ELF-1 (cell line): ENCODE measurements at regions not wholly inside any gene's neighbourhood (a gene's known extent, or its start where the extent isn't known, plus 50 kb on each side); places are given as distances from the start of the nearest gene placed in this dataset.
"Not testable (repeated sequence)": the region's sequence is repeated elsewhere in the genome, so short reads cannot be mapped to it uniquely, and the experiment has no call there.

Experiments used
- DNase-seq: peaks from one replicate; pipeline ENCODE4 v3.0.0-alpha.2; 2016; ENCODE audit warnings: low read depth, low spot score

- DNase-seq: no peak
These were observed 52.9 kb upstream of the HDDC2 start for GRCh38 chr6:125354649-125355048.

DNA sequence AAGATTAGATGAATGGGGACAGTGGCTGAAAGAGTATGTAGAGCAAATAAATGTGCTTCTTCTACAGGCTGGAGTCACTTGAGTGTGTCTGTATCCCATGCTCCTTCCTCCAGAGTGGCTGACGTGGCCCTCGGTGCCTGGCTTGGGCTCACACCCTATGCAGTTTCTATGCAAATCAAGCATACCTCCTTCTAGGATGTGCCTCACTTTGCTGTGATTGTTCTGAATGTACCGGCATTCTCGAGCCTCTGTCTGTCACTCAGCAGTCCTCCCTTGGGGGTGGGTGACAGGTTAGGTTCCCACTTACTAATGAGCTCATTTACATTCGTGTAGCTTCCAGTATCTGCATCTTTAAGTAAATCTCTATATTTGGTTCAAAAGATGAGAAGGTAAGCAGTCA, 55.1 kb upstream of the HDDC2 start:
- DNase-seq: peak; percentile 51

GRCh38 chr6:125357515-125358256, 55.9 kb upstream of the HDDC2 start:
- DNase-seq: no peak

DNA sequence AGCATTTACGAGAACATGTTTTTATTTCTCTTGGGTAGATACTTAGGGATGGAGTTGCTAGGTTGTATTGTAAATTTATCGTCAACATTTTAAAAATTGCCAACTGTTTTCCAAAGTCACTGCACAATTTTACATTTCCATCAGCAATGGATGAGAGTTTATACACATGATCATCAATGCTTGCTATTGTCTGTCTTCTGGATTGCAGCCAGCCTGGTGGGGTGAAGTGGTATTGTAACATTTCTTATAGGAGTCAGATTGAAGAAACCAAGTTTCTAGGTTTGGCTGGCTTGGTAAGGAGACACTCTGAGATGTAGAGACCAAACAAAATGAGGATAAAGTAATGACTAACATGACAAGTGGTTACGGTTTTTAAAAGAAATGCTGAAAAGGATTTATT, 57.1 kb upstream of the HDDC2 start:
- DNase-seq: no peak

DNA sequence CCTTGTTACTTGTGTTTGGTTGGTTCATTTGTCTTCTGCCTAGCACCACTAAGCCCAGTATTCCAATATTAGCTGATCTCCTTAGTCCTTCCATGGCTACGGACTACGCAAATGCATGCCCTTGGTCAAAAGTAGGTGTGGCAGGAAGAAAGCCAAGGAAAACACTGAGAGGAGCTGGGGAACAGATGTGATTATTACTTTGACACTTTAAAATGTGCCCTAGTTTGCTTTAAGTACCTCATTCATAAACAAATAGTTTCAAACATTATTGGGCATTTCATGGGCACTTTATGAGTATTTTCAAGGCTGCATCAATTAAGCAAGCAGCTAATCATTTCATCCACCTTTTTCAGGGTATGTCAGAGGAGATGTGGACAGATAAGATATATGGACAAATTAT, 60.1 kb upstream of the HDDC2 start:
- DNase-seq: no peak

GRCh38 chr6:125363039-125363823, 61.5 kb upstream of the HDDC2 start:
- DNase-seq: peak; percentile 89

DNA sequence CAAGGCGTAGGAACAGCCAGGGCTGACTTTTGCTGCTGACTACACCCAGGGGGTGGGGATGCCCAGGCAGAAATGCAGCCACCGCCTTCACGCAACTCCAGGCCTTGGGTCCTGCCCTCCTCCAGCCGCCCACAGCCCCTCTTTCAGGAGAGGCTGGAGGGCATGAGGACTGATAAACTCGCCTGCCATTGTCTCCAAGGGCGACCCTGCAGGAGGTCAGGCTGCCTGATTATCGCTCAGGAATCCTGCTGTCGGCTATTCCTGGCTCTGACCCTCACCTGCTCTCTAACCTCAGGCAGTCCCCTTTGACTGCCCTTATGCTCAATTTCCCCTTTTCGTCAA, 62.0 kb upstream of the HDDC2 start:
- DNase-seq: peak; percentile 96

- DNase-seq: no peak
These were observed 63.5 kb upstream of the HDDC2 start for GRCh38 chr6:125365230-125365629.

DNA sequence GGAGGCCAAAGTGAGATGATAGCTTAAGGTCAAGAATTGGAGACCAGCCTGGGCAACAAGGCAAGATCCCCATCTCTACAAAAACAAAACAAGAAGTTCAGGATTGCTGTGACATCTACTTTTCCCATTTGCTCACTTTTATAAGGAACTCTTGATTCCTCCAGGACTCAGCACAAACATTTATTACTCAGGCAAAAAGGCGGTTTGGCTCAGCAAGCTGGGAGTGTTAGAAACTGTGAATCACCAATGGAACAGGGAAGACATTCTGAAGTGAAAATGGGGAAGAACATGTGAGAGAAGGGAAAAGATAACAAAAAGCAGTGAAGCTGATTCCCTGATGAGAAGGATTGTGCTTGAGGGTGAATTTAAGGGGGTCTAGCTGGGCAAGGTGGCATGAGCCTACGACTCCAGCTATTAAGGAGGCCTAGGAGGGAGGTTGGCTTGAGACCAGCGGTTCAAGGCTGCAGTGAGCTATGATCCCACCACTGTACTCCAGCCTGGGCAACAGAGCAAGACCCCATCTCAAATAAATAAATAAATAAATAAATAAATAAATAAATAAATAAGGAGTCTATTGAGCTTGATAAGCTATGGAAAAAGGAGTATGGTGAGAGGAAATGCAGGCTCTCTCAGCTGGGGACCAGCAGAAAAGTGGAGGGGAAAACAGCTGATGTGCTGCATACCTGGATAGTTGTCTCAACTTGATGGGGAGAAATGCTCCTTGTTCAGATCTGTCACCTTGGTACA, 65.4 kb upstream of the HDDC2 start:
- DNase-seq: no peak

GRCh38 chr6:125370343-125370742, 68.6 kb upstream of the HDDC2 start:
- no peak for DNase-seq

GRCh38 chr6:125375013-125375412, 73.2 kb upstream of the HDDC2 start:
- DNase-seq: no peak

DNA sequence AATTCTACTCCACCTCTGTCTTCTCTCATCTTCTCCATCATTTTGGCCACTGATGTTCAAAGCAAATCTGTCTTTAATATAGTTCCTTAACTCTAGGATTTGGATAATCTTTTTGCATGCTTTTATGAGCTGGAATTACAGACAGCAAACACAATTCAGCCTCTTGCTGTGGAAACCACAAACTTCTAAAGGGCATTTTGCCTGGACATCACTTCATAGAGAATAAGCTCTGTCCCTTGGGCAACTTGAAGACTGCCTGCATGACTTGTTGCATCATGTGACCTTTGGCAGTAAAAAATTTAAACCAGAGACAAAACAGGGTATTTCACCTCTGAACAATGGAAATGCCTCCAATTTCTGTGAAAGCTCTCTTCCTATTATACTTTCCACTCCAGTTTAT, 74.1 kb upstream of the HDDC2 start:
- DNase-seq: no peak

DNA sequence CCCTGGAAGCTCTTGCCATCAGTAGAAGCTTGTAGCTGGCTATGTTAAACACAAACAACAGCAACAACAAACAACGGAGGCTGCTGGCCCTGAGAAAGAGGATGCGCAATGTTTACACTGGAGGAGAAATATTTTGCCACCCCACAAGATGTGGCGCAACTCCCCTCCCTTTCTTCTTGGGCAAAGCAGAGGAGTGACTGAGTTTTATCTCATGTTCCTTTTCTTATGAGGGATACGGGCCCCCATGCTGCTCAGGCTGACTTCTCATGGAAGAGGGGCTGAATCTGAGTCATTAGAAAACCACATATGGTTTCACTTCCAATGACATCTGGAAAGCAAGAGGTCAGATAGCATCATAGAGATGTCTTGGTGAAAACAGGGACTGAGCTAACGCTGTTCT, 75.9 kb upstream of the HDDC2 start:
- DNase-seq: no peak

DNA sequence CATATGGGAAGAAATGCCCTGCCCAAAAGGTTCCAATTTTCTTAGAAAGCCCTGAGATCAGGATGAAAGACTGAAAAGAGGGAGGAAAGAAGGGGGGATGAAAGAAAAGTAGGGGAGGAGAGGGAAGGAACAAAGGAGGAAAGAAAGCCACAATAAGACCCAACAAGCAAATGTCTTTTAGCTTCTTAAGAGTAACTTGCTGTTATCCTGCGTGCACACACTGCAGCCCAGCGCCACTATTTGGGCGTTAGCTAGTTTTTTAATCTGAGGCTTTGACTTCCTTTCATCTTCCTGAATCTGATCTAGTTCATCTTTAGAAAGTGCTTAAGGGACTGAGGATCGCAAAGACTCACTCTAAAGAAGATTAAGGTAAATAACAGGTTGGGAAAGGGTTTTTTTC, 77.4 kb upstream of the HDDC2 start:
- no peak for DNase-seq

- no peak for DNase-seq
These were observed 78.7 kb upstream of the HDDC2 start for GRCh38 chr6:125380474-125380873.

- DNase-seq: not testable (repeated sequence)
These were observed 84.6 kb upstream of the HDDC2 start for GRCh38 chr6:125386337-125386736.

- DNase-seq: no peak
These were observed 90.9 kb upstream of the HDDC2 start for GRCh38 chr6:125392682-125393081.

DNA sequence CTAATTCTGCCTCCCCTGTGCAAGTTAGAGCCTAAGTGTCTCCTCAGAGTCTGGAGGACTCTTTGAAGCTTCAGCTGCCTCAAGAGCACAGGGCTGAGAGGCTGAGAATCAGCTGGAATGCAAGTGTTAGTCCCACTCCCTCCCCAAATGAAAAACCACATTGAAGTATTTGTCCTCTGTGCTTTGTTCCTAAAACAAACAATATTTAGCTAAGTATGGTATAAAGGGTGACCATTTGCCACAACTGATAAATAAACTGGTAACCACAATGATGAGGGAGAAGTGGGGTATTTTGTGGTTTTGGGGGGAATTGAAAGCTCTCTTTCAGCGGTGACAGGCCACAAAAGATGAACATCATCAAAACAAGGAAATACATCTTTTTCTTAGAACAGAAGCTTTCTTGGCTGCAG, 91.7 kb upstream of the HDDC2 start:
- no peak for DNase-seq

DNA sequence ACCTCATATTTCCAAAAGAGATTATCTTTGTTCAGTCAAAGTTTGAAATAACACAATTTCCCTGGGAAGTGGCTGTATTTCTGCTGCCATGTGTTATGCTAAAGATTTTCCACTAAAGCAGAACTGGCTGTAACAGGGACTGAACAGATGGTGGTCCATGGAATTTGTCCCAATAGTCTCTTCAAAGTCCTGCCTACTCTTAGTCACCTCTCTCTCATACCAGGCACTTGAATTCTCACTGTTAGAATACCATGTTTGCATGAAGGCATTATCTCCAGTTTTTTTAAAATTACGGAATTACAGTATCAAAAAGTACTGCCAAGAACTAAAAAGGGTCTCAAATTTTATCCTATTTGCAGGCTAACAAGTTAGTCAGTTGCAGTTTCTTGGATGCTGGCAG, 105.0 kb upstream of the HDDC2 start:
- DNase-seq: no peak

GRCh38 chr6:125414507-125414906, 112.7 kb upstream of the HDDC2 start:
- DNase-seq: no peak

DNA sequence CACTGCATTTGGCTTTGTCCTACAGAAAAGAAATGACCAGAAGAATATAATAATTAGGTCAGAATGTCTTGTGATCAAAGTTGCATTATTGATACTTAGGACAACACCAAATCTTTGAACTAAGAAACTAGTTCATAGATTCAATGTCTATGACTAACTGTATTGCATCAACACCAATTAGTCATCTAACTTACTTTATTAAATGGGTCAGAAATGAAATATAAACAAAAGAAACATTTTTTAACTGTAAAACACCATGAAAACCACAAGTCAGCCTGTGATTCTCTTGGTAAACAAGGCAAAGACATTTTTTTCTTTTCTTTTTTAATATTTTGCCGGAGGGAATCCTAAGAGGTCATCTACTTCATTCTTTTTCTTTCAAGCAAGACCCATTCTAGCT, 114.1 kb upstream of the HDDC2 start:
- DNase-seq: no peak

DNA sequence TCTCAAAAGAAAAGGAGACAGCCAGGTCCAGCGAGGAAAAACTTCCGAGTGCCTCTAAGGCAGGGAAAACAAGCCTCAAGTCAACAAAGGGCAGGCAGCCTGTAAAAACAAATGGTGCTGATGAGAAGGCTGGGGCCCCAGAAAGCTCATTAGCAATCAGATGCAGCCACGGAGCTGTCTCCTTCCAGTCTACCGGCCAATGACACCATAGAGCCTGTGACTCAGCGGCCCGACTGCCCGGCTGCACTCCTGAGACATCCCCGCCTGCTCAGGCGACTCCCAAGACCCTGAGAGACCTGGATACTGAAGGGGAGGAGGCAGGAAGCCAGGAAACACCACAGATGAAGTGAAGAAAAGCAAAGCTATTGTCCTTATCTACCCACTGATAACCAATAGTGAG, 120.1 kb upstream of the HDDC2 start:
- peak; percentile 91 for DNase-seq

- DNase-seq: no peak
These were observed 121.3 kb upstream of the HDDC2 start for GRCh38 chr6:125423047-125423446.
